HG02870 (cell line): ENCODE measurements at regions not wholly inside any gene's neighbourhood (a gene's known extent, or its start where the extent isn't known, plus 50 kb on each side); places are given as distances from the start of the nearest gene placed in this dataset.

Experiments used
- ATAC-seq: cut with Tn5 transposase; IDR thresholded peaks from one replicate; pipeline ENCODE4 v1.9.1; 2021; ENCODE audit warnings: mild to moderate bottlenecking, moderate library complexity; ENCODE audit not compliant: unreplicated experiment

- ATAC-seq = no peak
Observed at GRCh38 chr14:41973178-41973577, 366.5 kb downstream of the LRFN5 start.

GRCh38 chr14:41972531-41972930, 365.9 kb downstream of the LRFN5 start:
- no peak for ATAC-seq

GRCh38 chr14:41960281-41960680, 353.6 kb downstream of the LRFN5 start:
- no peak for ATAC-seq

GRCh38 chr14:41957459-41957858, 350.8 kb downstream of the LRFN5 start:
- no peak for ATAC-seq
